SK-N-MC (cell line): ENCODE measurements at regions not wholly inside any gene's neighbourhood (a gene's known extent, or its start where the extent isn't known, plus 50 kb on each side); places are given as distances from the start of the nearest gene placed in this dataset.

Experiments used
- EZH2 ChIP-seq: fragments of 200-600 bp; sonication (generic); IDR thresholded peaks from one replicate; pipeline ENCODE4 v1.6.1; 2017; ENCODE audit warnings: antibody characterized with exemption
- FOXP2 ChIP-seq: optimal IDR thresholded peaks from 2 replicates; pipeline ENCODE3; 2011; ENCODE audit warnings: mild to moderate bottlenecking, moderate library complexity; ENCODE audit not compliant: insufficient read depth; ENCODE audit errors: extremely low read length, control extremely low read depth
- POLR2AphosphoS5 ChIP-seq: IDR thresholded peaks from 2 replicates; pipeline ENCODE4 v1.6.1; 2012; ENCODE audit warnings: mild to moderate bottlenecking, low read depth, low read length, borderline replicate concordance

- TF ChIP-seq EZH2 (no peak), POLR2AphosphoS5 (no peak), FOXP2 (no peak)
Observed at GRCh38 chr20:50390685-50391443, 119.3 kb upstream of the PTPN1 start.
